ENCODE measurements at regions not wholly inside any gene's neighbourhood (a gene's known extent, or its start where the extent isn't known, plus 50 kb on each side); places are given as distances from the start of the nearest gene placed in this dataset.

DNA sequence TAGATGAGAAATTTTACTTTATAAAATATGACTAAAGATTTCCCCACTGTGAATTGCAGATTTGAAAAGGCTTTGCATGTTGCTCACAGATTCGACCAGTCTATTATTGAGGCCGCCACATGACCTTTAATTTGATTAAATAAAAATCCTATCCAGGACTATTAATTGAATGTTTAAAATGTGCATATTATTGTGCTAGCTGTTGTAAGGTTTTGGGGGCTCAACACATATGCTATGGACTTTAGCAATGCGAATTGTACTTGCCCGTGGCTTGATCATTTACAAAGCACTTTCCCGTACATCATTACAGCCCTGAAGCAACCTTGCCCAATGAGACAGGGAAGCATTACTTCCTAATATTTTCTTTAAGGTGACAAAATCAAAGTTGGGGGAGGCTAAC is 243.0 kb downstream of the ACTR3B start:
- in situ Hi-C loops (cut with MboI; ENCODE audit: low pct_unique_long_range_greater_than_20kb, low sequenced_read_pairs) = no loop called here
- DNase-seq = no peak

DNA sequence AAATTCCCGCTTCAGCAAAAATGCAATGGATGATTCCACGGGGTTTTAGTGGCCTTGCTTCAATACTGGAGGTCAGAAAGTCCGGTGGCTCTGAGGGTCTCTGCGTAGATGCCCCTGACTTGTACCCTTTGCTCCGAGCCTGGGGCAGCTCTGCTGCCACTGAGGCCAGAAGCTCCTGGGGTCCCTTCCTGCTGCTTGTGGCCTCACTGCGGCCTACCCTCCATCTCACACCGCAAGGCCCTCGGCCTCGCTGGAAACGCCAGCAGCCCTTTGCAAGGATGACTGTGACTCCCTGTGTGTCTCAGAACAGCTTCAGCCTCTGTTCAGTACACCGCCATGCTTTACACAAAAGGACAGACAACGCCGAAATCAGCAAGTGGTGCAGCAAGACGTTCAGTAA is 244.8 kb downstream of the ACTR3B start:
- DNase-seq = no peak
- in situ Hi-C loops (cut with MboI; ENCODE audit: low pct_unique_long_range_greater_than_20kb, low sequenced_read_pairs) = no loop called here

DNA sequence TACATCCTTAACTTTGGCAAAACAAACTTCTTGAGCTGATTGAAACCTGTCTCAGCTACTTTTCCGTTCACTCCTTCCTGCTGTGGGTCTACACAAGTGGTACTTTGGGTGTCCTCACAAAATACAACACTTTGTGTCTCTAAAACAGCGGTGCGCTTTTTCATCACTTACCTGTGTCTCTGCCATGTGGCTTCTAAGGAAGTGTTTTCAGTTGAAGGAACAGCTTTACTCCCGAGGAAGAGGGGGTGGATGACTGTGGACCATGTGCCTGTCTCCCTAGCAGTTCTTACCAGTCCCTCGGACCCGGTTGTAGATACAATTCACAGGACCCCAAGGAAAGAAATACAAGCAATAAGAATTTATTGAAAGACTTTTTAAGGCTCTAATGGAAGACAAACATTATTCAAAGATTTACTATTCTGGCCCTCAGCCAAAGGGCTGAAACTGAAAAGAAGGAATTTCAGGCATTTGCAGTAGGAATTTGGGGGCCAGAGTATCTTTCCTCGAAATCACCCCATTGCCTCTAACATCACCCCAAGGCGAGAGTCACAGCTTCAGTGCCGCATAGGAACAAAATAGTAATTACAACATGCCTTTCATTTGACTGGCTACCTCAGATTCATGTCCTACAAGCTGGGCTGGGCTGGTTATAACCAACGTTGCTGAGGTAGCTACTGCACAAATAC is 246.3 kb downstream of the ACTR3B start:
- no peak for DNase-seq
- in situ Hi-C loops (cut with MboI; ENCODE audit: low pct_unique_long_range_greater_than_20kb, low sequenced_read_pairs) = no loop called here

DNA sequence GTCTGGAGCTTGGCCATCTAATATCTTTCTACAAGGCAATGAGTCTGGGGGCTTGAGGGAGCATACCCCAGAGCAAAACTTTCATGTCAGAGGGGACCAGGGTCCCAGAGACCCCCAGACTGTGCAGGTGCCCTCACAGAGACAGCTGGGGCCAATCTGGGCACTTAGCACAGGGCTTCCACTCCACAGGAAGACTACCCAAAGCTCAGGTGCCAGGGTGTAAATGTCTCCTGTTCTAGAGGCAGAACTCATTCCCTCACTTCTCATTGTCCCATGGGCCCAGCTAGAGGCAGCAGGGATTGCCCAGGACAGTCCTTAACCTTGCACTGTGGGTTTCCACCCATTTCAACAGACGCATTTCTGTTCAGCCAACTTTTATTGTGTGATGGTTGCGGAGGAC is 246.9 kb downstream of the ACTR3B start:
- in situ Hi-C loops (cut with MboI; ENCODE audit: low pct_unique_long_range_greater_than_20kb, low sequenced_read_pairs) = no loop called here
- no peak for DNase-seq

GRCh38 chr7:153006911-153007310 is 247.4 kb downstream of the ACTR3B start:
- DNase-seq = no peak
- in situ Hi-C loops (cut with MboI; ENCODE audit: low pct_unique_long_range_greater_than_20kb, low sequenced_read_pairs) = no loop called here

- in situ Hi-C loops (cut with MboI; ENCODE audit: low pct_unique_long_range_greater_than_20kb, low sequenced_read_pairs) = no loop called here
- DNase-seq = no peak
These were observed 250.9 kb downstream of the ACTR3B start for GRCh38 chr7:153010416-153010815.

GRCh38 chr7:153012203-153012602 is 252.7 kb downstream of the ACTR3B start:
- DNase-seq = no peak
- in situ Hi-C loops (cut with MboI; ENCODE audit: low pct_unique_long_range_greater_than_20kb, low sequenced_read_pairs) = no loop called here

DNA sequence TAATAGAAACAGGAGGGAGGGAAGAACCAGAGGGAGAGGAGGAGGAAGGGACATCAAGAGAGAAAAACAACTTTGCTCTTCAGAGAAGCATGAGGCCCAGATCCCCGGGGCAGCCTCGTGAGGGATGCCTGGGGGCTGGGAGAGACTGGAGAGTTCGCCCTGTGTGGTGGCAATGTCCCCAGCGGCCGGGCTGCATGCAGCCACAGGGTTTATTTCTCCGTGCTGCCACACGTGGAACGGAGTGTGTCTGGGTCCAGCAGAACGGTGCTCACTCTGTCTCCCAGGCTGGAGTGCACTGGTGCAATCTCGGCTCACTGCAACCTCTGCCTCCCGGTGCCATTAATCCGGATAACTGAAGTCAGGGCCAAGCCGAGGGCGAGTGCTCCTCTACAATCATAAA is 257.7 kb downstream of the ACTR3B start:
- in situ Hi-C loops (cut with MboI; ENCODE audit: low pct_unique_long_range_greater_than_20kb, low sequenced_read_pairs) = no loop called here
- DNase-seq = no peak

- in situ Hi-C loops (cut with MboI; ENCODE audit: low pct_unique_long_range_greater_than_20kb, low sequenced_read_pairs) = no loop called here
- no peak for DNase-seq
These were observed 262.0 kb downstream of the ACTR3B start for GRCh38 chr7:153021542-153021941.

- in situ Hi-C loops (cut with MboI; ENCODE audit: low pct_unique_long_range_greater_than_20kb, low sequenced_read_pairs) = no loop called here
- no peak for DNase-seq
These were observed 263.1 kb downstream of the ACTR3B start for GRCh38 chr7:153022475-153023193.

DNA sequence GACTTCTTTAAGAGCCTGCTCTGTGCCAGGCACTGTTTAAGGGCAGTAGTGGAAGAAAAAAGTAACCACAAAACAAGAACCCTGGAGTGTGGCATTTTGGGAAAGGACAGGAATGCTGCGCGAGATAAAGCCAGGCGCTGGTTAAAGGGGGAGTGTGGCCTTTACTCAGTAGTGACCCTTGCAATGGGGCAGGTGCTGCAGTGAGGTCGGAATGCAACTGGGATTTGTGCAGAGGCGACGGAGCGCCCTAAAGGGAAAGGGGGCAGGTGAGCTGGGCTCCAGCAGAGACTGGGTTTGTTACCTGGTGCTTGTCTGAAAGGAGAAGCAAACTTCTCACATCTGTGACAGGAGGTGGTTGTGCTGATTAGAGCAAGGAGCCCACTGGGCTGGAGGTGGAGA is 263.6 kb downstream of the ACTR3B start:
- in situ Hi-C loops (cut with MboI; ENCODE audit: low pct_unique_long_range_greater_than_20kb, low sequenced_read_pairs) = no loop called here
- DNase-seq = no peak

GRCh38 chr7:153027210-153027609 is 267.7 kb downstream of the ACTR3B start:
- no peak for DNase-seq
- in situ Hi-C loops (cut with MboI; ENCODE audit: low pct_unique_long_range_greater_than_20kb, low sequenced_read_pairs) = no loop called here

GRCh38 chr7:153027904-153028303 is 268.4 kb downstream of the ACTR3B start:
- in situ Hi-C loops (cut with MboI; ENCODE audit: low pct_unique_long_range_greater_than_20kb, low sequenced_read_pairs) = no loop called here
- no peak for DNase-seq

GRCh38 chr7:153030976-153031375 is 271.4 kb downstream of the ACTR3B start:
- no peak for DNase-seq
- in situ Hi-C loops (cut with MboI; ENCODE audit: low pct_unique_long_range_greater_than_20kb, low sequenced_read_pairs) = no loop called here

DNA sequence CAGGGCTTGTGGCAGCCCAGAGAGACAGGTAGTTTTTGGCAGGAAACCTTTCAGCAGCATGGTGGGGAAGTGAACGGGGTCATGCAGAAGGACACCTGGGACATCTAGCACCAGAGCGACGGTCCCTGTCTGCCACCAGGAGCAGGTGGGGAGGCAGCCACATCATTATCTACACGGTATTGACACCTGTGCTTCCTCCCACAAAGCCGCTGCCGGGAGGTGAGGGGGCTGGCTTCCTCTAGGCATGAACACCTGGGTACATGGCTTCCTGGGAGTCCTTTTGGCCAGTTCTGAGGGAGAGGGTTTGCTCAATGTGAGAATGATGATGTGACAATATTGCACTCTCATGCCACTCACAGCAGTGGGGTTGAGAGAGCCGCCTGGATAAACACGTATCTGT is 275.2 kb downstream of the ACTR3B start:
- in situ Hi-C loops (cut with MboI; ENCODE audit: low pct_unique_long_range_greater_than_20kb, low sequenced_read_pairs) = no loop called here
- no peak for DNase-seq

- in situ Hi-C loops (cut with MboI; ENCODE audit: low pct_unique_long_range_greater_than_20kb, low sequenced_read_pairs) = no loop called here
These were observed 277.0 kb downstream of the ACTR3B start for GRCh38 chr7:153036396-153037063.

DNA sequence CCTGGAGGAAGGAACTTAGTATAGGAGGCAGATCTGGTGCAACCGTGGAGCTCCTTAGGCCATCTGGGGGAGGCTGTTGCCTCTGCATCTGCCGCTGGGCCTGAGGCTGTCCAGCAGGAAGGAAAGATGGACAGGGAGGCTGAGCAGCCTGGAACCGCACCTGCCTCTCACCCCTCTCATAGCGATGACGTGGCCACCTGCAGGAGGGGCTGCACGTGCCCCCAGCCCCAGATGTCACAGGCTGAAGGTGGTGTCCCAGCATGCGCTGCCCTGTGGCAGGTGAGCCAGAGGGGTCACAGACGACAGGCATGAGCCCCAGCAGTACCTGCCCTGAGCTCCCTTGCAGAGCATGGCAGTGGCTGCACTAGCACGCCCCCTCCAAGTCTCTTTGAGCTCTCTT is 283.9 kb downstream of the ACTR3B start:
- in situ Hi-C loops (cut with MboI; ENCODE audit: low pct_unique_long_range_greater_than_20kb, low sequenced_read_pairs) = no loop called here
- no peak for DNase-seq

More at GRCh38 chr7:153036396-153037063, 277.0 kb downstream of the ACTR3B start:
- DNase-seq = no peak

DNA sequence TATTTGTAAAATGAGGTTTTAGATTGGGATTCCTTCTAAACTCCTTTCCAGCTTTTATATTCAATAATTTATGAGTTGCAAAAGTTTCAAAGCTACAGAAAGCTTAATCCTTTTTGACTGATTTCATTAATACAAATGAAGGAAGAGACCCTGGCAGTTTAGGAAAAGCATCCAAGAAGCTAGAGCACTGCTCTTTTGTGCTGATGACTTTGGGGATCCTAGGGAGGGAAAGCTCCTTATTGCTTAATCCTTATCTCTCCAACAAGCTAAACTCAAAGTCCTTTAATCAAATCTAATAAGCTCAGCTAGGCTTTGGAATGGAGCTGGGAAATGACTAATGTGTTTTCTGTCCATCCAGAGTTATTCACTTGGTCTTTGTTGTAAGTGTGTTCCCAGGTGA is 285.4 kb downstream of the ACTR3B start:
- no peak for DNase-seq
- in situ Hi-C loops (cut with MboI; ENCODE audit: low pct_unique_long_range_greater_than_20kb, low sequenced_read_pairs) = no loop called here

GRCh38 chr7:153047079-153047959 is 287.8 kb downstream of the ACTR3B start:
- no peak for DNase-seq
- in situ Hi-C loops (cut with MboI; ENCODE audit: low pct_unique_long_range_greater_than_20kb, low sequenced_read_pairs) = no loop called here

DNA sequence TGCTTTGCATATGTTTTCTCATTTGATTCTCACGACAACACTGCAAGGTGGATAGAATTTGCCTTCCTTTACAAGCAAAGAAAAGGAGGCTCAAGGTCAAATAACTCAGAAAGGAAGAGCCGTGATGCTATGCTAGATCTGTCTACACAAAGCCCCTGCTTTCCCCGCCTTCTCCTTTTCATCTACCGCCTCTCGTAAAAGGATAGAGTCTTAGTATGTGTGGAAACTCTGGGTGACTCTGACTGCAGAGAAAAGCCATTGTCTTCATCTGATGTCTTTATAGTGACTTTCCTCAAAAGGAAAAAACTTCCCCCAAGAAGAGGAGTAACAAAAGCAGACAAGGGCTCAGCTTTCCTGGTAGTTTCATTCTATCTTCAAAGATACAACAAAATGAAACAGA is 292.7 kb downstream of the ACTR3B start:
- DNase-seq = no peak

More for the DNA sequence above, 292.7 kb downstream of the ACTR3B start:
- in situ Hi-C loops (cut with MboI; ENCODE audit: low pct_unique_long_range_greater_than_20kb, low sequenced_read_pairs) = no loop called here
